ENCODE measurements at regions not wholly inside any gene's neighbourhood (a gene's known extent, or its start where the extent isn't known, plus 50 kb on each side); places are given as distances from the start of the nearest gene placed in this dataset.

- DNase-seq: no peak
- H3K27me3 Mint-ChIP-seq (ENCODE audit: insufficient read depth, unreplicated experiment): peaks cover 11% of the 10 kb centered on the region
- ChIA-PET POLR2A (no interaction called here), CTCF (no interaction called here)
- H3K4me3 ChIP-seq (ENCODE audit: low read depth, low read length): no peak overlapping the region
- no peak overlapping the region for H3K4me3 Mint-ChIP-seq (ENCODE audit: unreplicated experiment)
- BruUV-seq (replicated peaks): no TSS peak
- H3K4me1 ChIP-seq: peaks cover 3% of the 10 kb centered on the region; the same call in 1 of the 2 replicates
- no peaks in the 10 kb centered on the region for H3K9me3 Mint-ChIP-seq (ENCODE audit: unreplicated experiment)
- no peaks in the 10 kb centered on the region for H3K36me3 Mint-ChIP-seq (ENCODE audit: insufficient read depth, unreplicated experiment)
- no peaks in the 10 kb centered on the region for H3K9me3 ChIP-seq
- no peak overlapping the region for H3K27ac Mint-ChIP-seq (ENCODE audit: unreplicated experiment)
- intact Hi-C loops (cut with micrococcal nuclease; ENCODE audit: unreplicated experiment): no loop called here
- TF ChIP-seq, protein P1, sequence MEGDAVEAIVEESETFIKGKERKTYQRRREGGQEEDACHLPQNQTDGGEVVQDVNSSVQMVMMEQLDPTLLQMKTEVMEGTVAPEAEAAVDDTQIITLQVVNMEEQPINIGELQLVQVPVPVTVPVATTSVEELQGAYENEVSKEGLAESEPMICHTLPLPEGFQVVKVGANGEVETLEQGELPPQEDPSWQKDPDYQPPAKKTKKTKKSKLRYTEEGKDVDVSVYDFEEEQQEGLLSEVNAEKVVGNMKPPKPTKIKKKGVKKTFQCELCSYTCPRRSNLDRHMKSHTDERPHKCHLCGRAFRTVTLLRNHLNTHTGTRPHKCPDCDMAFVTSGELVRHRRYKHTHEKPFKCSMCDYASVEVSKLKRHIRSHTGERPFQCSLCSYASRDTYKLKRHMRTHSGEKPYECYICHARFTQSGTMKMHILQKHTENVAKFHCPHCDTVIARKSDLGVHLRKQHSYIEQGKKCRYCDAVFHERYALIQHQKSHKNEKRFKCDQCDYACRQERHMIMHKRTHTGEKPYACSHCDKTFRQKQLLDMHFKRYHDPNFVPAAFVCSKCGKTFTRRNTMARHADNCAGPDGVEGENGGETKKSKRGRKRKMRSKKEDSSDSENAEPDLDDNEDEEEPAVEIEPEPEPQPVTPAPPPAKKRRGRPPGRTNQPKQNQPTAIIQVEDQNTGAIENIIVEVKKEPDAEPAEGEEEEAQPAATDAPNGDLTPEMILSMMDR (IDR thresholded peaks at IDR 0.05; ENCODE audit: insufficient read depth in 1 of 2, low read depth in 1 of 2, low read length in 1 of 2, severe bottlenecking in 1 of 2, unreplicated experiment in 1 of 2): no peak
- no peaks in the 10 kb centered on the region for H3K36me3 ChIP-seq (ENCODE audit: control insufficient read depth, insufficient read depth, low read length)
- peaks cover 11% of the 10 kb centered on the region for H3K4me1 Mint-ChIP-seq (ENCODE audit: low read depth, unreplicated experiment)
- no peaks in the 10 kb centered on the region; the same call in 1 of the 2 replicates for H3K27me3 ChIP-seq (replicated peaks; ENCODE audit: control insufficient read depth, insufficient read depth, low read length)
Observed at GRCh38 chr11:115926601-115927000, 422.4 kb upstream of the CADM1 start.

GRCh38 chr11:115926138-115926537, 421.9 kb upstream of the CADM1 start:
- Mint-ChIP-seq H3K27me3 (ENCODE audit: insufficient read depth, unreplicated experiment) (peaks cover 8% of the 10 kb centered on the region), H3K4me3 (ENCODE audit: unreplicated experiment) (no peak overlapping the region), H3K9me3 (ENCODE audit: unreplicated experiment) (no peaks in the 10 kb centered on the region), H3K36me3 (ENCODE audit: insufficient read depth, unreplicated experiment) (no peaks in the 10 kb centered on the region), H3K4me1 (ENCODE audit: low read depth, unreplicated experiment) (peaks cover 15% of the 10 kb centered on the region), H3K27ac (ENCODE audit: unreplicated experiment) (no peak overlapping the region)
- Histone ChIP-seq H3K27me3 (replicated peaks; ENCODE audit: control insufficient read depth, insufficient read depth, low read length) (no peaks in the 10 kb centered on the region; the same call in 1 of the 2 replicates), H3K4me3 (ENCODE audit: low read depth, low read length) (no peak overlapping the region), H3K4me1 (peaks cover 6% of the 10 kb centered on the region; the same call in 1 of the 2 replicates), H3K36me3 (ENCODE audit: control insufficient read depth, insufficient read depth, low read length) (no peaks in the 10 kb centered on the region), H3K9me3 (no peaks in the 10 kb centered on the region)
- TF ChIP-seq, protein P1 (IDR thresholded peaks at IDR 0.05; ENCODE audit: insufficient read depth in 1 of 2, low read depth in 1 of 2, low read length in 1 of 2, severe bottlenecking in 1 of 2, unreplicated experiment in 1 of 2): no peak
- ChIA-PET POLR2A (no interaction called here), CTCF (no interaction called here)
- no peak for DNase-seq
- BruUV-seq (replicated peaks): no TSS peak
- intact Hi-C loops (cut with micrococcal nuclease; ENCODE audit: unreplicated experiment): no loop called here

DNA sequence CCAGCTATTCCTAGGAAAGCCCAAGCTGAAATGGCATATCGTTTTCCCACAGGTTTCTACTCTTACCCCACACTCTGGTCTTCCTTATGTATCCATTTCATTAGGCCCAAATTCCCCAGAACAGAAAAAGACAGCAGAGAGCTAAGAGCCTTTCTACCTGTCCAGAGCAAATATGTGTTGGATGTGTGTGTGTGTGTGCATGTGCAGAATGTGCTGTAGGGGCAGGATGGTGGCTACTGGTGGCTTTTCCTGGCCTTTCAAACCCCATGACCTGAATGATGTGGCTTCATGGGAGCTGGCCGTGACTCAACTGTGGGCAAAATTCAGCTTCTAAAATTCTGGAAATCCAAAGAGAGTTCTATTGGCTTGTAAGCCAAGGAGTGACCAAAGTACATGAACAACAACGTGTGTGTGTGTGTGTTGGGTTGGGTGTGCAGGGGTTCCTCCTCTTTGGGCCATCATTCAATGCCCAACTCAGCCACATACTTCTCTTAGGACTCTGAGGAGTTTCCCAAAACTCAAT, 421.4 kb upstream of the CADM1 start:
- POLR2A ChIA-PET: no interaction called here
- intact Hi-C loops (cut with micrococcal nuclease; ENCODE audit: unreplicated experiment): no loop called here

More for the DNA sequence above, 421.4 kb upstream of the CADM1 start:
- Mint-ChIP-seq H3K27ac (ENCODE audit: unreplicated experiment) (no peak overlapping the region), H3K4me1 (ENCODE audit: low read depth, unreplicated experiment) (peaks cover 19% of the 10 kb centered on the region), H3K27me3 (ENCODE audit: insufficient read depth, unreplicated experiment) (peaks cover 8% of the 10 kb centered on the region), H3K9me3 (ENCODE audit: unreplicated experiment) (no peaks in the 10 kb centered on the region), H3K4me3 (ENCODE audit: unreplicated experiment) (no peak overlapping the region), H3K36me3 (ENCODE audit: insufficient read depth, unreplicated experiment) (no peaks in the 10 kb centered on the region)
- H3K36me3 ChIP-seq (ENCODE audit: control insufficient read depth, insufficient read depth, low read length): no peaks in the 10 kb centered on the region
- no TSS peak for BruUV-seq (replicated peaks)
- TF ChIP-seq, protein P1 (IDR thresholded peaks at IDR 0.05; ENCODE audit: insufficient read depth in 1 of 2, low read depth in 1 of 2, low read length in 1 of 2, severe bottlenecking in 1 of 2, unreplicated experiment in 1 of 2): no peak
- CTCF ChIA-PET: no interaction called here
- DNase-seq: no peak
- H3K4me3 ChIP-seq (ENCODE audit: low read depth, low read length): no peak overlapping the region
- no peaks in the 10 kb centered on the region for H3K9me3 ChIP-seq
- H3K4me1 ChIP-seq: peaks cover 10% of the 10 kb centered on the region
- no peaks in the 10 kb centered on the region; the same call in 1 of the 2 replicates for H3K27me3 ChIP-seq (replicated peaks; ENCODE audit: control insufficient read depth, insufficient read depth, low read length)

Measured in Caco-2 (cell line).